ENCODE measurements at regions not wholly inside any gene's neighbourhood (a gene's known extent, or its start where the extent isn't known, plus 50 kb on each side); places are given as distances from the start of the nearest gene placed in this dataset.
"Not testable (repeated sequence)": the region's sequence is repeated elsewhere in the genome, so short reads cannot be mapped to it uniquely, and the experiment has no call there.

- DNase-seq: peak; percentile 33 to 85 (median 68)
- intact Hi-C loops (cut with DNase I): loop anchor here (5.0 to 10.0 kb wide), 2 partner anchors 242 to 349 kb away; no protein-coding TSS in a partner anchor
These were observed 68.5 kb downstream of the TMCO5A start for GRCh38 chr15:38002883-38003477.

DNA sequence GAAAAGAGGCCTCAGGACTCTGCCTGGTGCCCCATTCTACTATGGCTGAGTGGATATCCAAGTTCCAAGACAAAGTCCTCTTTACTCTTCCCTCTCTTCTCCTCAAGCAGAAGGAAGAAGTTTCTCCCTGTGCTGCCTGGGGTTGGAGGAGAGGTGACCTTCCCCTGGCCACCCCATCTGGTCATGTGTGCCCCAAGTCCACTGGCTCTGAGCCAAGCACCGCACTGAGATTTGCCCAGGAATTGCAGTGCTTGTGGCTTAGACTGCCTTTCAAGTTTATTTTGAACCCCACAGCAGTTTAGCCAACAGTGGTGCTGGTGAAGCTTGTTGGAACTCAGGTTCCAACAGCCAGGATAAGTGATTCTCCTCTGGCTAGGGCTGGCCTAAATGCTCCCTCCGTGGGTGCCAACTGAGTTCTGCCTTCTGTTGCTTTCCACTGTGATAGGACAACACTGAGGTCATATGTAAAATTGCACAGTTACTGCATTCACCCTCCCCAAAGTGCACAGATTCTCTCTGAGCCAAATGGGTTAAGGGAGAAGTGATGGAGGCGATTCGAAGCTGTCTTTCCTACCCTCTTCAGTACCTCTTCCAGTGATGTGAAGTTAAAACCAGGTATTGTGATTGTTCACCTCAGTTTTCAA is 69.9 kb downstream of the TMCO5A start:
- no peak for DNase-seq
- intact Hi-C loops (cut with DNase I): loop anchor here (5.0 to 10.0 kb wide), 2 partner anchors 240 to 348 kb away; no protein-coding TSS in a partner anchor

DNA sequence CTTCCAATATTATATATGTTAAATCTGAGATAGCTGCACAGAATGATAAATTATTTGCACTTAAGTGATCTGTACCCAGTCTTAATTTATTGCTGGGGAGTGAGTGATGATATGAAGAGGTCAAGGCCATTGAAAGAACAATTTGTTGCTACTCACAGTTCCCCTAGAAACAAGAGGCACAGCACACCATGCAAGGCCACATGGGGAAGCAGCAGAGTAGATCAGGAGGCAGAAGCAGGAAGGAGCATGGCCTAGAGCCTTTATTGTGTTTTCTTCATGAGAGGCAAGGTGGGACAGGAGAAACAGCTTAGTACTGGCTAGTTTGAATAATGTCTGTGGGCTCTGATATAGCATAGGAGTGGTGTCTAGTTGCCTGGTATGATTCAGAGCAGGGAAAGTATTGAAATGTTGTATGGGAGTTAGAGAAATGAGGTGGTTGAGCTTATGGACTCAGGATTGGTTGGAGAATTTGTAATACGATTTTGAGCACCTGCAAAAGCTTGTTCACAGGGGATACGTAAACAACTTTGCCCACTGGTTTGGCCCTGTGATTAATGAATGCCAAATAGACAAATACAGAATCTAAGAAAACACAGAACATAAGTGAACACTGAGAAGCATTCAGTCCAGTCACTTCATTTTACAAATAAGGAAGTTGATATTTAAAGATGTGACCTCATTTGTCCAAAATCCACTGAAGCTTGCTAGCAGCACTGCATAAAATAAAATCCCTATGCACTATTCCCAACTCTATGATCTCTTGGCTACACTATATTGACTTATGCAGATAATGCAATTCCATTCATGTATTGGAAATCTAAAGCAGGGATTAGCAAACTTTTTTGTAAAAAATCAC is 71.7 kb downstream of the TMCO5A start:
- DNase-seq: no peak
- intact Hi-C loops (cut with DNase I): loop anchor here (10.0 kb wide), 1 partner anchor 239 kb away; no protein-coding TSS in a partner anchor

GRCh38 chr15:38010395-38010794 is 76.0 kb downstream of the TMCO5A start:
- intact Hi-C loops (cut with DNase I): no loop called here
- no peak for DNase-seq

DNA sequence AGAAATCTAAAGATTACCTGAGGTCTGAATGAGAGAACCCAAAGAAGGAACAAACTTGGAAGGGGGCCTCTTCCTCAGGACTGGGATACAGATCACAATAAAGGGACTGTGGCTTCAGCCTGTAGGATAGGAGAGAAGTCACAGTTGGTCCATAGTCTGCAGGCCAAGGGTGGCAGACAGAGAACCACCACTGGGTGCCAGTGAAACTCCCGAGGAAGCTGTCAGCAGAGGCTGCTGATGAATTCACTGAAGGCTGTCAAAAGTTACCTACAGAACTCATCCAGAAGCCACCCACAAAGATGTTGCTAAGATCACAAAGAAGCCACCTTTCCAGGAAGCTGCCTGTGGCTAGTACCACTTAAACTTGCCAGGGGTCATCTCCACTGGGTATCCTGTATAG is 78.5 kb downstream of the TMCO5A start:
- peak in 18 of 42 donors; percentile 16 to 63 (median 34) for DNase-seq
- intact Hi-C loops (cut with DNase I): no loop called here

GRCh38 chr15:38017721-38018120 is 83.3 kb downstream of the TMCO5A start:
- intact Hi-C loops (cut with DNase I): no loop called here
- no peak for DNase-seq

- intact Hi-C loops (cut with DNase I): no loop called here
- no peak for DNase-seq
These were observed 84.6 kb downstream of the TMCO5A start for GRCh38 chr15:38019066-38019465.

DNA sequence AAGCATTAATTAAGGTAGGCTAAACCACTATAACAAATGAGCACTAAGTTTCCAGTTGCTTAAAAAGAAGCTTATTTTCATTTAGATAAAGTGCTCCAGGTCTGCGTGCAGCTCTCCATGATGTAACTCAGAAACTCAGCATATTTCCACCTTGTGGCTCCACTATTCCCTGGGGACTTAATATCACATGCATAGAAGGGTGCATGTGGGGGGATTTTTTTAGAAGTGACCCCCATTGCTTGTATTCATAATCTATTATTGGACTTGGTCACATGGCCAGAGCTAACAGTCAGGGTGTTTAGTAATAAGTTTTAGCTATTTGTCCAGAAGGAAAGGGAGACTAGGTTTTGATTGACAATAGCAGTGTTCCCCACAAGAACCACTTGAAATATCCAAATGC is 86.8 kb downstream of the TMCO5A start:
- intact Hi-C loops (cut with DNase I): no loop called here
- DNase-seq: no peak

DNA sequence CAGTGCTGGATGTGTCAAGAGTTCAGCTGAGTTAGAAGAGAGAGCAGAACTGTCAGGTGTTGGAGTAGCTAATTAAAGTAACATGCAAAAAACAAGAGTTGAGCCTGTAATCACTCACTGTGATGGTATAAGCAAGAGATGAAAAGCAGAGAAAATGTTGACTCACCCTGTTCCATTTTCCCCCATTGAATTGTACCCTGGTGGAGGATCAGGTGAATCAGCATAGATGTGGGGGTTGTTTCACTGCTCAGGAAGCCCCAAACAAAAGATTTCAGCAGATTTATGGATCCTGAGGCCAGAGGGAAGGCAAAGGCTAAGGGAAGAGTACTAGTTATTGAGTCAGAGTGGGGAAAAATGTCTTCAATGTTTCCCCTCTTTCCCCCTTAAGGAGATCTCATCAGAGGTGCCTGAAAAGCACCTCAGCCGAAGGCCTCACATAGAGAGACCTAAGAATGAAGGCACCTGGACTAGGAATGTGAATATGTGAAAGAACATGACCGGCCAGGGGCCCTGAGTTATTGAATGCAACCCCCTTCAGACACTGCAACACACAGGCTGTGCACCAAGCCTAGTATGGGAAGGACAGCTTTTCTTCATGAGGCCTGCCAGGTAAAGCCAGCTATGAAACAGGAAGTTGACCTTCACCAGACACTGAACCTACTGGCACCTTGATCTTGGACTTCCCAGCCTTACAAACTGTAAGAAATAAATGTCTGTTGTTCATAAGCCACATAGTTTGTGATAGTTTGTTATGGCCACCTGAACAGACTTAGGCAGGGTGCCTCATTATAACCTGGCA is 90.1 kb downstream of the TMCO5A start:
- intact Hi-C loops (cut with DNase I): no loop called here
- DNase-seq: peak in 1 of 42 donors; percentile 5

DNA sequence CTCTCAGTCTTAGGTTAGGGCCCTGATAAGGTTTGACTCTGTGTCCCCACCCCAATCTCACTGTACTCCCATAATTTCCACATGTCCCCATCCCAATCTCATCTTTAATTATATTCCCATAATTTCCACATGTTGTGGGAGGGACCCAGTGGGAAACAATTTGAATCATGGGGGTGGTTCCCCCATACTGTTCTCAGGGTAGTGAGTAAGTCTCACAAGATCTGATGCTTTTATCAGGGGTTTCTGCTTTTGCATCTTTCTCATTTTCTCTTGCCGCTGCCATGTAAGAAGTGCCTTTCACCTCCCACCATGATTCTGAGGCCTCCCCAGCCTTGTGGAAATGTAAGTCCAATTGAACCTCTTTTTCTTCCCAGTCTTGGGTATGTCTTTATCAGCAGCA is 91.2 kb downstream of the TMCO5A start:
- intact Hi-C loops (cut with DNase I); DNase-seq: not testable (repeated sequence)

- DNase-seq: peak in 2 of 42 donors; percentile 17 to 48
- intact Hi-C loops (cut with DNase I): no loop called here
These were observed 94.4 kb downstream of the TMCO5A start for GRCh38 chr15:38028869-38029268.

DNA sequence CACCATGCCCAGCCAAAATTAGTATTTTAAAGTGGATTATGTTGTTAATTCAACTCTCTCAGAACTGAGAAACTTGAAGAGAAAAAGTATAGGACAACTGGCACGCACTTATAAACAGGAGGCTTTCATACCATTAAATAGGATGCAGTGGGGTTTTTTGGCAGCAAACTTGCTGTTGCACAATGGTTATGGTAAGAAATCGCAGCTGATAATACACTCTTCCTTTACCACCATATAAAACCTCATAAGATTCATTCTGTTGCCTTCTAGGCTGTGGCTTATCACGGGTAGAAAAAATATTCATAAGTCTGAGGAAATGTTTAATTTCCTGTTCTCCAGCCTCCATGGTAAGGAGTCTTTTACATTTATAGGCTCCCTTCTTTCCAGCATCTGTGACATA is 95.3 kb downstream of the TMCO5A start:
- no peak for DNase-seq
- intact Hi-C loops (cut with DNase I): no loop called here

DNA sequence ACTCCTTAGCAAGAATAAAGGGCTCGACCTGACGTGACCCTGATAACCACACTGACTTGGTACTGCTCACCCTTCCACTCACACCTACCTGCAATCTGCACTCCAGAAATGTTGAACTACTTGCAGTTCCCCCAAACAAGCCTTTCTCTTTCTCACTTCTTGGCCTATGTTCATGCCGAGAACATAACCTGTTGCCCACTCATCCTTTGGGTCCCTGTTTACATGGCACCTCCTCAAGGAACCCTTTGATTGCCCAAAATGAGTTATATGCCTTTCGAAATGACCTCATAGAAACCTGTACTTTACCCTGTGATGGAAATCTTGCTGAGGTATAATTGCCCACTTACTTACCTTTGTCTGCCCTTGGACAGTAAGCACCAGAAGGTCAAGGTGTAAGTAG is 96.2 kb downstream of the TMCO5A start:
- DNase-seq: no peak
- intact Hi-C loops (cut with DNase I): no loop called here

DNA sequence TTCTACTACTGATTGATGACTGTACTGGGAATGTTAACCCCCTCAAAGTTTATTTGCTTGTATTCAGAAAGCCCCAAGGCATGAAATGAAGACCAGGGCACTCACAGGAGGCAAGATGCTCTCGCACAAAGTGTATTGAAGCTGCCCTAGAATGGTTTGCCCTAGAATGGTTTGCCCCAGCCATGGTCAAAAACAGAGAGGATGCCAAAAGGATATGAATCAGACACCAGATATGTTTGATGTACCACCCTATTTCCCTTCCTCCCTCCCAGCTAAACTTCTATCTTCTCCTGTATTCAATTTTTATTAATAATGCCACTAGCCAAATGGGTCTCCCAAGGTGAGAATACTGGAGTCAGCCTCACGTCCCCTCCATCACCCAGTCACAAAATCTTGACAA is 101.3 kb downstream of the TMCO5A start:
- intact Hi-C loops (cut with DNase I): no loop called here
- DNase-seq: no peak

GRCh38 chr15:38036790-38037338 is 102.4 kb downstream of the TMCO5A start:
- intact Hi-C loops (cut with DNase I): no loop called here

GRCh38 chr15:38038659-38039442 is 104.4 kb downstream of the TMCO5A start:
- intact Hi-C loops (cut with DNase I): no loop called here
- no peak for DNase-seq

More at GRCh38 chr15:38036790-38037338, 102.4 kb downstream of the TMCO5A start:
- DNase-seq: no peak

- intact Hi-C loops (cut with DNase I): no loop called here
- DNase-seq: no peak
These were observed 106.2 kb downstream of the TMCO5A start for GRCh38 chr15:38040615-38041014.

GRCh38 chr15:38041576-38041975 is 107.1 kb downstream of the TMCO5A start:
- no peak for DNase-seq
- intact Hi-C loops (cut with DNase I): no loop called here
